Natural killer cell treated with Interleukin-12 subunit alpha and Interleukin-12 subunit beta and Interleukin-15 and Interleukin-18, amount 100 ng/mL, for 72 hours (primary cell): ENCODE measurements at regions not wholly inside any gene's neighbourhood (a gene's known extent, or its start where the extent isn't known, plus 50 kb on each side); places are given as distances from the start of the nearest gene placed in this dataset.

Experiments used
- ATAC-seq, 2 donors: fragments of 150-1000 bp; cut with Tn5 transposase in 1 of 2; sonication (Bioruptor Pico), chemical (Tn5 transposase) in 1 of 2; 2 replicates each; pipeline ENCODE4 v1.10.0; 2021
- DNase-seq: peaks from one replicate; pipeline ENCODE4 v3.0.0; 2022; ENCODE audit warnings: low spot score
- H3K27ac Mint-ChIP-seq, 2 donors: 1 replicate in 1 of 2; 2 replicates in 1 of 2; pipeline ENCODE4 v1.8.0; 2022; ENCODE audit warnings: mixed read lengths in 2 of 2, mild to moderate bottlenecking in 1 of 2, moderate library complexity in 1 of 2
- H3K27me3 Mint-ChIP-seq, 2 donors: 1 replicate in 1 of 2; 2 replicates in 1 of 2; pipeline ENCODE4 v1.8.0; 2022; ENCODE audit warnings: mixed read lengths in 2 of 2
- H3K36me3 Mint-ChIP-seq: one replicate; pipeline ENCODE4 v1.8.0; 2022; ENCODE audit warnings: mixed read lengths
- H3K4me1 Mint-ChIP-seq, 2 donors: 1 replicate in 1 of 2; 2 replicates in 1 of 2; pipeline ENCODE4 v1.8.0; 2022; ENCODE audit warnings: low read depth in 2 of 2, mixed read lengths in 2 of 2, mild to moderate bottlenecking in 1 of 2
- H3K4me3 Mint-ChIP-seq: one replicate; pipeline ENCODE4 v1.8.0; 2022; ENCODE audit warnings: mixed read lengths
- H3K9me3 Mint-ChIP-seq: 2 replicates; pipeline ENCODE4 v1.8.0; 2022; ENCODE audit warnings: mixed read lengths

GRCh38 chr10:22054961-22055360 lies 51.4 kb upstream of the DNAJC1 start:
- no peak for ATAC-seq
- H3K27ac Mint-ChIP-seq: no peak overlapping the region
- H3K9me3 Mint-ChIP-seq: no peaks in the 10 kb centered on the region
- H3K4me3 Mint-ChIP-seq: no peak overlapping the region
- H3K4me1 Mint-ChIP-seq: no peaks in the 10 kb centered on the region
- H3K36me3 Mint-ChIP-seq: peaks cover 6% of the 10 kb centered on the region
- peaks cover 8 to 30% of the 10 kb centered on the region in 2 donors for H3K27me3 Mint-ChIP-seq
- no peak for DNase-seq
